ENCODE measurements at regions not wholly inside any gene's neighbourhood (a gene's known extent, or its start where the extent isn't known, plus 50 kb on each side); places are given as distances from the start of the nearest gene placed in this dataset.
A peak's percentile ranks its signal among the peaks of the same experiment; 100 is the strongest.

GRCh38 chr3:115270849-115271248 is 123.8 kb upstream of the ZBTB20 start:
- no peak overlapping the region for H3K4me3 ChIP-seq
- intact Hi-C loops (cut with DNase I): no loop called here
- no peak for DNase-seq
- TF ChIP-seq CTCF (IDR thresholded peaks at IDR 0.05): no peak
- H3K36me3 ChIP-seq: no peaks in the 10 kb centered on the region
- H3K9me3 ChIP-seq: no peaks in the 10 kb centered on the region
- no peaks in the 10 kb centered on the region for H3K4me1 ChIP-seq
- H3K27ac ChIP-seq: no peak overlapping the region
- no peak for ATAC-seq
- no peaks in the 10 kb centered on the region for H3K27me3 ChIP-seq

- intact Hi-C loops (cut with DNase I): no loop called here
- Histone ChIP-seq H3K36me3 (no peaks in the 10 kb centered on the region), H3K27ac (no peak overlapping the region), H3K4me1 (no peaks in the 10 kb centered on the region), H3K4me3 (no peak overlapping the region), H3K27me3 (no peaks in the 10 kb centered on the region), H3K9me3 (no peaks in the 10 kb centered on the region)
- ATAC-seq (no peak), DNase-seq (no peak)
- no peak for TF ChIP-seq CTCF (IDR thresholded peaks at IDR 0.05)
Observed at GRCh38 chr3:115272036-115272824, 125.1 kb upstream of the ZBTB20 start.

GRCh38 chr3:115275896-115276295 is 128.8 kb upstream of the ZBTB20 start:
- no peak for ATAC-seq
- Histone ChIP-seq H3K4me1 (no peaks in the 10 kb centered on the region), H3K4me3 (no peak overlapping the region), H3K27ac (no peak overlapping the region), H3K9me3 (no peaks in the 10 kb centered on the region), H3K27me3 (no peaks in the 10 kb centered on the region), H3K36me3 (no peaks in the 10 kb centered on the region)
- intact Hi-C loops (cut with DNase I): no loop called here
- peak in 1 of 4 donors; percentile 7 for DNase-seq
- no peak for TF ChIP-seq CTCF (IDR thresholded peaks at IDR 0.05)

- Histone ChIP-seq H3K4me1 (no peaks in the 10 kb centered on the region), H3K36me3 (no peaks in the 10 kb centered on the region), H3K27ac (no peak overlapping the region), H3K9me3 (no peaks in the 10 kb centered on the region), H3K27me3 (no peaks in the 10 kb centered on the region), H3K4me3 (no peak overlapping the region)
- DNase-seq (peak in 1 of 4 donors; percentile 2), ATAC-seq (peak; percentile 53)
- TF ChIP-seq CTCF (IDR thresholded peaks at IDR 0.05): no peak
- intact Hi-C loops (cut with DNase I): no loop called here
Observed at GRCh38 chr3:115279939-115280338, 132.9 kb upstream of the ZBTB20 start.

- no peaks in the 10 kb centered on the region for H3K9me3 ChIP-seq
- H3K27me3 ChIP-seq: no peaks in the 10 kb centered on the region
- no peak for DNase-seq
- TF ChIP-seq CTCF (IDR thresholded peaks at IDR 0.05): no peak
- H3K4me1 ChIP-seq: no peaks in the 10 kb centered on the region
- no peak overlapping the region for H3K4me3 ChIP-seq
- ATAC-seq: no peak
- intact Hi-C loops (cut with DNase I): no loop called here
- H3K27ac ChIP-seq: no peak overlapping the region
- H3K36me3 ChIP-seq: no peaks in the 10 kb centered on the region
Observed at GRCh38 chr3:115280506-115280905, 133.4 kb upstream of the ZBTB20 start.
